ENCODE measurements at regions not wholly inside any gene's neighbourhood (a gene's known extent, or its start where the extent isn't known, plus 50 kb on each side); places are given as distances from the start of the nearest gene placed in this dataset.

GRCh38 chr21:14863745-14864210, 201.0 kb downstream of the NRIP1 start:
- no peak for TF ChIP-seq CTCF (IDR thresholded peaks at IDR 0.05)
- TF ChIP-seq POLR2A (IDR thresholded peaks at IDR 0.05): no peak
